Natural killer cell (primary cell): ENCODE measurements at regions not wholly inside any gene's neighbourhood (a gene's known extent, or its start where the extent isn't known, plus 50 kb on each side); places are given as distances from the start of the nearest gene placed in this dataset.

Experiments
- ATAC-seq, 3 donors: fragments of 150-1000 bp in 2 of 3; fragments of 200-7000 bp in 1 of 3; cut with Tn5 transposase; 1 replicate in 1 of 3; 2 replicates in 2 of 3; pipeline ENCODE4 v1.10.0; 2021; ENCODE audit warnings: mild to moderate bottlenecking in 2 of 3, moderate library complexity in 2 of 3
- DNase-seq, 2 donors: peaks; one replicate each; pipeline versions ENCODE4 v3.0.0 to v3.0.0-alpha.2; 2013 to 2021; ENCODE audit warnings: mixed read lengths in 1 of 2
- H3K27ac ChIP-seq: one replicate; pipeline ENCODE4 v1.5.1; 2013; ENCODE audit warnings: mild to moderate bottlenecking, low read length
- H3K27me3 ChIP-seq: one replicate; pipeline ENCODE4 v1.6.1; 2013; ENCODE audit warnings: low read length; ENCODE audit not compliant: control insufficient read depth, insufficient read depth
- H3K36me3 ChIP-seq: one replicate; pipeline ENCODE4 v1.6.1; 2013; ENCODE audit warnings: low read length; ENCODE audit not compliant: control insufficient read depth, insufficient read depth
- H3K4me1 ChIP-seq: one replicate; pipeline ENCODE4 v1.6.1; 2013; ENCODE audit warnings: low read length; ENCODE audit not compliant: control insufficient read depth, insufficient read depth
- H3K4me3 ChIP-seq: one replicate; pipeline ENCODE4 v1.5.1; 2013; ENCODE audit warnings: low read length
- H3K9me3 ChIP-seq: one replicate; pipeline ENCODE4 v1.6.1; 2013; ENCODE audit warnings: low read length; ENCODE audit not compliant: control insufficient read depth, insufficient read depth
- H3K27ac Mint-ChIP-seq, 2 donors: one replicate each; pipeline ENCODE4 v1.8.0; 2022; ENCODE audit warnings: mild to moderate bottlenecking in 2 of 2, mixed read lengths in 2 of 2, moderate library complexity in 1 of 2
- H3K27me3 Mint-ChIP-seq, 2 donors: one replicate each; pipeline ENCODE4 v1.8.0; 2022; ENCODE audit warnings: low read depth in 2 of 2, mixed read lengths in 2 of 2
- H3K36me3 Mint-ChIP-seq: one replicate; pipeline ENCODE4 v1.8.0; 2022; ENCODE audit warnings: mixed read lengths
- H3K4me1 Mint-ChIP-seq, 2 donors: one replicate each; pipeline ENCODE4 v1.8.0; 2022; ENCODE audit warnings: mixed read lengths in 2 of 2
- H3K4me3 Mint-ChIP-seq: one replicate; pipeline ENCODE4 v1.8.0; 2022; ENCODE audit warnings: mild to moderate bottlenecking, moderate library complexity, mixed read lengths
- H3K9me3 Mint-ChIP-seq, 2 donors: one replicate each; pipeline ENCODE4 v1.8.0; 2022; ENCODE audit warnings: mixed read lengths in 2 of 2
- WGBS: methylation state at CpG from one replicate; pipeline ENCODE4 v1.1.7; 2013; ENCODE audit warnings: missing lambda C conversion rate; ENCODE audit not compliant: insufficient coverage; 5-methylcytosine and 5-hydroxymethylcytosine counted together
- intact Hi-C: fragments of 100-400 bp; cut with micrococcal nuclease; formaldehyde crosslinking; loops from one replicate; pipeline ENCODE4 v1.14.2; 2022
- TF ChIP-seq, protein P1 (sequence below): fragments of 200-600 bp; IDR thresholded peaks from one replicate; pipeline ENCODE4 v1.8.0; 2022; ENCODE audit warnings: antibody characterized with exemption

DNA sequence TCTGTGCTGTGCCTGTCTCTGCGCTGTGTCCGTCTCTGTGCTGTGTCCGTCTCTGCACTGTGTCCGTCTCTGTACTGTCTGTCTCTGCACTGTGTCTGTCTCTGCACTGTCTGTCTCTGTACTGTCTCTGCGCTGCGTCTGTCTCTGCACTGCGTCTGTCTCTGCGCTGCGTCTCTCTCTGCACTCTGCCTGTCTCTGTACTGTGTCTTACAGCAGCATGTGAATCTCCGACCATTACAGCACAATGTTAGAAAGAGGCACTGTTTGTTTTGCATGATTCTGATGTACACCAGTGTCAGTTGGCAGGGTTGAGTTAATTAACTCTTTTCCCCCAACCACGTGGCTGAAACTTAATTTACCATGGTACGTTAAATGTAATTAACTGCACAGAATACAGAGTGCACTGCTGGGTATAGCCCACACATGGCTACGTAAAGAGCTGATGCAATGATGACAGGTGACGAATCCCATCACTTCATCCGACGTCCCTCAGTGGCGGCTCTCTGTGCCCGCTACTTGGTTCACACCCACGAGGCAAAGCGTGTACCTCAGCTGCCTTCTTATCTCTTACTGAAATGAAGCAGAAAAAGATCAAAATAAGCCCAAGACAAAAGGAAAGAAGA, 127.7 kb upstream of the SFSWAP start:
- no peak for DNase-seq

DNA sequence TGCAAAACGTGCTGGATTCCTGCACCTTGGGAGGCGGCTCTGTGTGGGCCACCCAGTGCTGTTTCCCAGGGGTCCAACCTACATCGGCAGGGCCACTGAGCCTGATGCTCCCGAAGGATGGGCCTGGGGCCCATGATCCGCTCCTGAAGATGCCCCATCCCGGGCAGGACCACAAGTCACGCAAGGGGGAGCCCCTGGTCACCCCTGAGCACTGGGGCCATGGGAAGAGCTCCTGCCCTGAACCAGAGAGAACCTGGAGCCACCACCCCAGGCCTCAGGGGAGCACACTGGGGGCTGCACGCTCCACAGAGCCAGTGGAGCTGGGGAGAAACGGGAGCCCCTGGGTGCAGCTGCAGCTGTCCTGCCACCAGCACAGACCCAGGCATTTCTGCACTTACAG, 124.6 kb upstream of the SFSWAP start:
- H3K4me1 ChIP-seq: no peaks in the 10 kb centered on the region
- no peak overlapping the region for H3K4me3 Mint-ChIP-seq
- intact Hi-C loops: no loop called here
- H3K9me3 ChIP-seq: peaks cover 2% of the 10 kb centered on the region
- TF ChIP-seq, protein P1, sequence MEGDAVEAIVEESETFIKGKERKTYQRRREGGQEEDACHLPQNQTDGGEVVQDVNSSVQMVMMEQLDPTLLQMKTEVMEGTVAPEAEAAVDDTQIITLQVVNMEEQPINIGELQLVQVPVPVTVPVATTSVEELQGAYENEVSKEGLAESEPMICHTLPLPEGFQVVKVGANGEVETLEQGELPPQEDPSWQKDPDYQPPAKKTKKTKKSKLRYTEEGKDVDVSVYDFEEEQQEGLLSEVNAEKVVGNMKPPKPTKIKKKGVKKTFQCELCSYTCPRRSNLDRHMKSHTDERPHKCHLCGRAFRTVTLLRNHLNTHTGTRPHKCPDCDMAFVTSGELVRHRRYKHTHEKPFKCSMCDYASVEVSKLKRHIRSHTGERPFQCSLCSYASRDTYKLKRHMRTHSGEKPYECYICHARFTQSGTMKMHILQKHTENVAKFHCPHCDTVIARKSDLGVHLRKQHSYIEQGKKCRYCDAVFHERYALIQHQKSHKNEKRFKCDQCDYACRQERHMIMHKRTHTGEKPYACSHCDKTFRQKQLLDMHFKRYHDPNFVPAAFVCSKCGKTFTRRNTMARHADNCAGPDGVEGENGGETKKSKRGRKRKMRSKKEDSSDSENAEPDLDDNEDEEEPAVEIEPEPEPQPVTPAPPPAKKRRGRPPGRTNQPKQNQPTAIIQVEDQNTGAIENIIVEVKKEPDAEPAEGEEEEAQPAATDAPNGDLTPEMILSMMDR: no peak
- peaks cover 8 to 16% of the 10 kb centered on the region in 2 donors for H3K27me3 Mint-ChIP-seq
- H3K9me3 Mint-ChIP-seq: no peaks in the 10 kb centered on the region
- H3K27me3 ChIP-seq: no peaks in the 10 kb centered on the region
- no peak overlapping the region for H3K27ac ChIP-seq
- H3K27ac Mint-ChIP-seq: no peak overlapping the region
- H3K36me3 Mint-ChIP-seq: no peaks in the 10 kb centered on the region
- WGBS: 87% methylated on average over 9 of the region's 9 CpGs
- H3K4me1 Mint-ChIP-seq: peaks cover 0 to 5% of the 10 kb centered on the region in 2 donors
- DNase-seq (no peak), ATAC-seq (no peak)
- H3K36me3 ChIP-seq: no peaks in the 10 kb centered on the region
- H3K4me3 ChIP-seq: no peak overlapping the region

More for the DNA sequence above, 127.7 kb upstream of the SFSWAP start:
- H3K27me3 ChIP-seq: no peaks in the 10 kb centered on the region
- no peaks in the 10 kb centered on the region for H3K36me3 Mint-ChIP-seq
- intact Hi-C loops: no loop called here
- peaks cover 20 to 24% of the 10 kb centered on the region in 2 donors for H3K27me3 Mint-ChIP-seq
- H3K9me3 ChIP-seq: peaks cover 2% of the 10 kb centered on the region
- H3K9me3 Mint-ChIP-seq: no peaks in the 10 kb centered on the region
- H3K4me3 ChIP-seq: no peak overlapping the region
- no peak overlapping the region for H3K27ac Mint-ChIP-seq
- H3K4me1 Mint-ChIP-seq: no peaks in the 10 kb centered on the region
- H3K4me1 ChIP-seq: no peaks in the 10 kb centered on the region
- WGBS: 86% methylated on average over 20 of the region's 20 CpGs
- TF ChIP-seq, protein P1: no peak
- no peak overlapping the region for H3K4me3 Mint-ChIP-seq
- H3K27ac ChIP-seq: no peak overlapping the region
- H3K36me3 ChIP-seq: no peaks in the 10 kb centered on the region
- no peak for ATAC-seq

DNA sequence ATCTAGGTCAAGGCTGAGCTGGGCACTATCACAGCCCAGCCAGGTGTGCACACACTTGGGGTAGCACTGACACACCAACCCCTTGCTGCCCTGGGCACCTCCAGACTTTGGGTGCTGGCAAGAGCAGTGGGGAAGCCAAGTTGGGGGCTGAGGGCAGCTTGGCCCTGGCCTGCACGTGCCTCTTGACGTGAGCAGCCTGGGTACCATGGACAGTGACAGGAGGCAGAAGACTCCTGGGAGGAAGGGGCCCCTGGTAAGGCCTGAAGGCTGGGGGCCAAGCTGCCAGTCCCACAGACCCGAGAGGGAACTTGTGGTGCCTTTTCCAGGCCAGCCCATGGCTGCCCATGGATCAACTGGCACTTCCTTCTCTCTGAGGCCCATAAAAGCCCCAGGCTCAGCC, 124.1 kb upstream of the SFSWAP start:
- WGBS: 77% methylated on average over 3 of the region's 3 CpGs
- Mint-ChIP-seq H3K27ac (no peak overlapping the region), H3K4me3 (no peak overlapping the region), H3K36me3 (no peaks in the 10 kb centered on the region), H3K27me3 (peaks cover 8 to 16% of the 10 kb centered on the region in 2 donors), H3K4me1 (peaks cover 0 to 6% of the 10 kb centered on the region in 2 donors), H3K9me3 (no peaks in the 10 kb centered on the region)
- Histone ChIP-seq H3K36me3 (no peaks in the 10 kb centered on the region), H3K4me1 (no peaks in the 10 kb centered on the region), H3K27ac (no peak overlapping the region), H3K9me3 (peaks cover 2% of the 10 kb centered on the region), H3K27me3 (no peaks in the 10 kb centered on the region), H3K4me3 (no peak overlapping the region)
- intact Hi-C loops: no loop called here
- DNase-seq (no peak), ATAC-seq (no peak)
- TF ChIP-seq, protein P1: no peak

DNA sequence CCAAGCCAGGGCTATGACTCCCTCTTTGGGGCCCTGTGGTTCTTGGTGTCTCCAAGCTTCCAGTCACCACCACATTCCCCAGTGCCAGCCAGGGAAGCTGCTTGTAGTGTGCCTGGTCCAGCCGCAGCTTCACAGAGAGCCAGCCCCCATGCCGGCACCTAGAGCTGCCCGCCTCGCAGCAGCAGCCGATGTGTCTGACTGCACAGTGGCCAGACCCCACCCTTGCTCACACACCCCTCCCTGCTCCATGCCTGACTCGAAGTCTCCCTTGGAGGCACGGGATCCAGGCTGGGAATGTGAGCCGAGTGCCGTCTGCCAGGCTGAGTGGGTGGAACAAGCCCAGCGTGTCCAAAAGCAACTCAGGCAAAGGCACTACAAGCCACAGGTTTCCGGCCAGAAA, 123.3 kb upstream of the SFSWAP start:
- no peaks in the 10 kb centered on the region for H3K27me3 ChIP-seq
- DNase-seq (no peak), ATAC-seq (no peak)
- TF ChIP-seq, protein P1: no peak
- peaks cover 4 to 11% of the 10 kb centered on the region in 2 donors for H3K4me1 Mint-ChIP-seq
- peaks cover 2% of the 10 kb centered on the region for H3K9me3 ChIP-seq
- WGBS: 95% methylated on average over 11 of the region's 11 CpGs
- H3K4me1 ChIP-seq: peaks cover 2% of the 10 kb centered on the region
- no peak overlapping the region for H3K4me3 Mint-ChIP-seq
- no peaks in the 10 kb centered on the region for H3K36me3 ChIP-seq
- no peaks in the 10 kb centered on the region for H3K9me3 Mint-ChIP-seq
- H3K4me3 ChIP-seq: no peak overlapping the region
- H3K27ac ChIP-seq: no peak overlapping the region
- H3K27me3 Mint-ChIP-seq: peaks cover 8 to 16% of the 10 kb centered on the region in 2 donors
- H3K27ac Mint-ChIP-seq: no peak overlapping the region
- intact Hi-C loops: no loop called here
- H3K36me3 Mint-ChIP-seq: no peaks in the 10 kb centered on the region
